ENCODE measurements at regions not wholly inside any gene's neighbourhood (a gene's known extent, or its start where the extent isn't known, plus 50 kb on each side); places are given as distances from the start of the nearest gene placed in this dataset.

DNA sequence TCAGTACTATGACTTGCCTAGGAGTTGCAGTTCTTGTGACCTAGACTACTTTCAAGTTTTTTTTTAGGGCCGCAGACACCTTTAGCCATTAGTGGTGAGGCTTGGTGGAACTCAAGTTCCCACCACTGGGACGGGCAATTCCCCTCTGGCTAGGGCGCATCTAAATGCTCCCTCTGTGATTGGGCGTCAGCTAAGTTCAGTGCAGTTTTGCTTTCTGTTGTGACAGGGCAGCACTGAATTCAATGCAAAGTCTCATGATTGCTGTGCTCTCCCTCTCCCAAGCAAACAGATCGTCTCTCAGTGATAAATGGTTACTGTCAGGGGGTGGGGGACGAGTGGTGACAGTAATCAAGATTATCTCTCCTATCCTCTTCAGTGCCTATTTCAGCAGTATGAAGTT, 52.7 kb upstream of the FRMPD3 start:
- H3K4me3 ChIP-seq, result no peak overlapping the region
- peaks cover 0 to 7% (median 6%) of the 10 kb centered on the region in 3 donors for H3K9me3 ChIP-seq
- no peaks in the 10 kb centered on the region for H3K27me3 ChIP-seq
- H3K27ac ChIP-seq, result no peak overlapping the region
- TF ChIP-seq, protein P1, sequence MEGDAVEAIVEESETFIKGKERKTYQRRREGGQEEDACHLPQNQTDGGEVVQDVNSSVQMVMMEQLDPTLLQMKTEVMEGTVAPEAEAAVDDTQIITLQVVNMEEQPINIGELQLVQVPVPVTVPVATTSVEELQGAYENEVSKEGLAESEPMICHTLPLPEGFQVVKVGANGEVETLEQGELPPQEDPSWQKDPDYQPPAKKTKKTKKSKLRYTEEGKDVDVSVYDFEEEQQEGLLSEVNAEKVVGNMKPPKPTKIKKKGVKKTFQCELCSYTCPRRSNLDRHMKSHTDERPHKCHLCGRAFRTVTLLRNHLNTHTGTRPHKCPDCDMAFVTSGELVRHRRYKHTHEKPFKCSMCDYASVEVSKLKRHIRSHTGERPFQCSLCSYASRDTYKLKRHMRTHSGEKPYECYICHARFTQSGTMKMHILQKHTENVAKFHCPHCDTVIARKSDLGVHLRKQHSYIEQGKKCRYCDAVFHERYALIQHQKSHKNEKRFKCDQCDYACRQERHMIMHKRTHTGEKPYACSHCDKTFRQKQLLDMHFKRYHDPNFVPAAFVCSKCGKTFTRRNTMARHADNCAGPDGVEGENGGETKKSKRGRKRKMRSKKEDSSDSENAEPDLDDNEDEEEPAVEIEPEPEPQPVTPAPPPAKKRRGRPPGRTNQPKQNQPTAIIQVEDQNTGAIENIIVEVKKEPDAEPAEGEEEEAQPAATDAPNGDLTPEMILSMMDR (IDR thresholded peaks at IDR 0.05), result no peak
- intact Hi-C loops (cut with DNase I; ENCODE audit: low total_unique reads), result no loop called here
- no peaks in the 10 kb centered on the region for H3K4me1 ChIP-seq
- DNase-seq, result no peak
- H3K36me3 ChIP-seq, result no peaks in the 10 kb centered on the region

DNA sequence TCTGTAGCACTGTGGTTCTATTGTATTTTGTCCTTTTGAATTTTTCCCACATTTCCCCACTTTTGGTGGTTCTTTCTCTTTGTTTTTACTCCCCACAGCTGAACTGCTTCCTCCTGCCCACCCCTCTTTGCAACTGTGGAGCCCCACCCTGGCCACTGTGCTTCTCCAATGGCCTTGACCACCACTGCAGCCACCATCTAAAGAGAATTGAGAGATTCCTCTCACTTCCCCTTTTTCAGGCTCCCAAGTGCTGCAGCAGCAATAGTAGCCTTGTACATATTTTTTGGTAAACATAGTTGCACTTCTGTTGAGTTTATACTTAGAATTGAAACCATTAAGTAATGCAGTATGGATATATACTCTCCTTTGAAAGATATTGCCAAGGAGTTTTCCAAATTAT, 51.3 kb upstream of the FRMPD3 start:
- H3K36me3 ChIP-seq, result no peaks in the 10 kb centered on the region
- H3K27ac ChIP-seq, result no peak overlapping the region
- peaks cover 0 to 7% (median 6%) of the 10 kb centered on the region in 3 donors for H3K9me3 ChIP-seq
- peak; percentile 19 to 48 for DNase-seq
- no peak overlapping the region for H3K4me3 ChIP-seq
- intact Hi-C loops (cut with DNase I; ENCODE audit: low total_unique reads), result no loop called here
- no peaks in the 10 kb centered on the region for H3K4me1 ChIP-seq
- no peaks in the 10 kb centered on the region for H3K27me3 ChIP-seq
- TF ChIP-seq, protein P1 (IDR thresholded peaks at IDR 0.05), result no peak
